Sigmoid colon (tissue), 3 donors: ENCODE measurements at regions not wholly inside any gene's neighbourhood (a gene's known extent, or its start where the extent isn't known, plus 50 kb on each side); places are given as distances from the start of the nearest gene placed in this dataset.

Experiments used
- CTCF ChIP-seq, 4 experiments: fragments of 450-650 bp in 3 of 4; fragments of 200-600 bp in 1 of 4; IDR thresholded peaks; one replicate each; pipeline ENCODE4 v1.5.1; 2016 to 2019; ENCODE audit warnings: antibody characterized with exemption in 4 of 4, mild to moderate bottlenecking in 3 of 4, moderate library complexity in 2 of 4
- POLR2A ChIP-seq, 2 donors: fragments of 450-650 bp; IDR thresholded peaks; one replicate each; pipeline ENCODE4 v1.6.1; 2016; ENCODE audit warnings: antibody characterized with exemption in 2 of 2, mild to moderate bottlenecking in 2 of 2, moderate library complexity in 2 of 2

DNA sequence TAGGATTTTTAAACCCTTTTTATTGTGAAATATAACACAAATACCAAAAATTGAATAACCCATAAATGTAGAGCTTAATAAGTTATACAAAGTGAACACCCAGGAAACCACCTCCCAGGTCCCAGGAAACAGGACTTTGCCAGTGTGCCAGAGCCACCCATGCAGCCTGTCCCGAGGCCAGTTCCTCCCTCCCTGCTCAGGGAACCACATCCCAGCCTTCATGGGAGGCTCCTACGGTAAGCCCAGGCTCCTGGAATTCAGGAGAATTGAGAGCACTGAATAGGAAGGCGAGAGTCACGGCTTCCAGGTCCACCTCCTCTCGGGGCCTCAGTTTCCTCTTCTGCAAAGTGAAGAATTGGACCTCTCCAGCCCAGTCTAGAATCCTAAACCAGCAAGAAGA is 178.2 kb downstream of the TMEM132E start:
- TF ChIP-seq CTCF (IDR thresholded peaks at IDR 0.05) (no peak), POLR2A (IDR thresholded peaks at IDR 0.05) (no peak)
